Trophoblast cell (in vitro differentiated cells and primary cell): ENCODE measurements at regions not wholly inside any gene's neighbourhood (a gene's known extent, or its start where the extent isn't known, plus 50 kb on each side); places are given as distances from the start of the nearest gene placed in this dataset.

ENCODE experiments used
- DNase-seq, 2 donors: peaks; one replicate each; pipeline ENCODE4 v3.0.0-alpha.2; 2016
- H2AFZ ChIP-seq: 2 replicates; pipeline ENCODE4 v1.6.1; 2013; ENCODE audit warnings: low read length, moderate library complexity, mild to moderate bottlenecking; ENCODE audit not compliant: insufficient read depth, poor library complexity
- H2AK5ac ChIP-seq: 2 replicates; pipeline ENCODE4 v1.6.1; 2013; ENCODE audit warnings: mild to moderate bottlenecking, low read length
- H2BK120ac ChIP-seq: 2 replicates; pipeline ENCODE4 v1.6.1; 2013; ENCODE audit warnings: low read length, mild to moderate bottlenecking, moderate library complexity; ENCODE audit not compliant: insufficient read depth, poor library complexity
- H2BK12ac ChIP-seq: 2 replicates; pipeline ENCODE4 v1.6.1; 2013; ENCODE audit warnings: mild to moderate bottlenecking, low read length, moderate library complexity
- H2BK5ac ChIP-seq: 2 replicates; pipeline ENCODE4 v1.6.1; 2013; ENCODE audit warnings: low read length, low read depth, moderate library complexity, mild to moderate bottlenecking; ENCODE audit not compliant: poor library complexity
- H3K14ac ChIP-seq: 2 replicates; pipeline ENCODE4 v1.6.1; 2013; ENCODE audit warnings: mild to moderate bottlenecking, low read length
- H3K18ac ChIP-seq: 2 replicates; pipeline ENCODE4 v1.6.1; 2013; ENCODE audit warnings: mild to moderate bottlenecking, low read length
- H3K23ac ChIP-seq: 2 replicates; pipeline ENCODE4 v1.6.1; 2013; ENCODE audit warnings: low read length
- H3K27ac ChIP-seq: 2 replicates; pipeline ENCODE4 v1.5.1; 2013; ENCODE audit warnings: low read depth, mild to moderate bottlenecking, inconsistent platforms, low read length, moderate library complexity
- H3K27me3 ChIP-seq: 2 replicates; pipeline ENCODE4 v1.6.1; 2013; ENCODE audit warnings: inconsistent platforms, mild to moderate bottlenecking, low read length, moderate library complexity; ENCODE audit not compliant: insufficient read depth
- H3K36me3 ChIP-seq, 2 experiments: 1 replicate in 1 of 2; 2 replicates in 1 of 2; pipeline ENCODE4 v1.6.1; 2013; ENCODE audit warnings: low read length in 2 of 2, mild to moderate bottlenecking in 2 of 2, moderate library complexity in 1 of 2; ENCODE audit not compliant: insufficient read depth in 2 of 2, control insufficient read depth in 1 of 2
- H3K4ac ChIP-seq: 2 replicates; pipeline ENCODE4 v1.6.1; 2013; ENCODE audit warnings: low read depth, mild to moderate bottlenecking, low read length, moderate library complexity
- H3K4me1 ChIP-seq, 2 experiments: 1 replicate in 1 of 2; 2 replicates in 1 of 2; pipeline ENCODE4 v1.6.1; 2013; ENCODE audit warnings: low read length in 2 of 2, mild to moderate bottlenecking in 2 of 2, moderate library complexity in 1 of 2; ENCODE audit not compliant: insufficient read depth in 2 of 2, control insufficient read depth in 1 of 2
- H3K4me2 ChIP-seq: 2 replicates; pipeline ENCODE4 v1.6.1; 2013; ENCODE audit warnings: inconsistent platforms, mild to moderate bottlenecking, low read length, moderate library complexity
- H3K4me3 ChIP-seq: 2 replicates; pipeline ENCODE4 v1.5.1; 2013; ENCODE audit warnings: mild to moderate bottlenecking, low read depth, low read length, inconsistent platforms
- H3K79me1 ChIP-seq: one replicate; pipeline ENCODE4 v1.6.1; 2013; ENCODE audit warnings: low read length
- H3K79me2 ChIP-seq: 2 replicates; pipeline ENCODE4 v1.6.1; 2013; ENCODE audit warnings: low read length, mild to moderate bottlenecking; ENCODE audit not compliant: control insufficient read depth, insufficient read depth, poor library complexity
- H3K9ac ChIP-seq: 2 replicates; pipeline ENCODE4 v1.6.1; 2013; ENCODE audit warnings: mild to moderate bottlenecking, low read length
- H3K9me3 ChIP-seq: 2 replicates; pipeline ENCODE4 v1.6.1; 2013; ENCODE audit warnings: low read depth, mild to moderate bottlenecking, control low read depth, inconsistent platforms, low read length; ENCODE audit not compliant: insufficient read depth
- H4K12ac ChIP-seq: 2 replicates; pipeline ENCODE4 v1.6.1; 2013; ENCODE audit warnings: low read depth, mild to moderate bottlenecking, low read length, moderate library complexity
- H4K8ac ChIP-seq: 2 replicates; pipeline ENCODE4 v1.6.1; 2013; ENCODE audit warnings: low read depth, mild to moderate bottlenecking, low read length, moderate library complexity
- H4K91ac ChIP-seq: one replicate; pipeline ENCODE4 v1.6.1; 2013; ENCODE audit warnings: low read depth, mild to moderate bottlenecking, low read length, moderate library complexity
- WGBS: extraction: QIAGEN DNeasy Blood & Tissue Kit; methylation state at CpG from one replicate; pipeline ENCODE4 v1.1.7; 2013; ENCODE audit warnings: missing lambda C conversion rate; ENCODE audit not compliant: insufficient read length, insufficient coverage; ENCODE audit errors: extremely low coverage; 5-methylcytosine and 5-hydroxymethylcytosine counted together

GRCh38 chr13:50435011-50435410 lies 408.5 kb downstream of the DLEU7 start:
- Histone ChIP-seq H3K79me1 (no peaks in the 10 kb centered on the region), H3K4me2 (no peak overlapping the region), H4K91ac (no peak overlapping the region), H4K12ac (no peak overlapping the region), H3K79me2 (no peaks in the 10 kb centered on the region), H2BK120ac (no peak overlapping the region), H2AK5ac (no peak overlapping the region), H3K14ac (no peak overlapping the region), H3K4me3 (no peak overlapping the region), H3K4ac (no peak overlapping the region), H3K18ac (no peak overlapping the region), H3K27ac (no peak overlapping the region), H3K4me1 (no peaks in the 10 kb centered on the region), H2AFZ (no peak overlapping the region), H2BK12ac (no peak overlapping the region), H3K9ac (no peak overlapping the region), H4K8ac (no peak overlapping the region), H3K36me3 (no peaks in the 10 kb centered on the region), H2BK5ac (no peak overlapping the region), H3K9me3 (no peaks in the 10 kb centered on the region), H3K23ac (no peak overlapping the region), H3K27me3 (no peaks in the 10 kb centered on the region)
- WGBS: no CpG with 5 or more reads among the region's 2 CpGs
- DNase-seq: no peak

- no peak overlapping the region for H3K14ac ChIP-seq
- no peak overlapping the region for H2BK120ac ChIP-seq
- H3K9ac ChIP-seq: no peak overlapping the region
- H4K12ac ChIP-seq: no peak overlapping the region
- H2AFZ ChIP-seq: no peak overlapping the region
- H3K23ac ChIP-seq: no peak overlapping the region
- no peak overlapping the region for H3K4me3 ChIP-seq
- H3K4ac ChIP-seq: no peak overlapping the region
- no peaks in the 10 kb centered on the region for H3K79me1 ChIP-seq
- no peaks in the 10 kb centered on the region for H3K36me3 ChIP-seq
- no peaks in the 10 kb centered on the region for H3K9me3 ChIP-seq
- no peak overlapping the region for H2BK12ac ChIP-seq
- peak in 1 of 2 donors; percentile 22 for DNase-seq
- no peaks in the 10 kb centered on the region for H3K27me3 ChIP-seq
- no peaks in the 10 kb centered on the region for H3K4me1 ChIP-seq
- no peak overlapping the region for H3K18ac ChIP-seq
- no peak overlapping the region for H4K91ac ChIP-seq
- H2BK5ac ChIP-seq: no peak overlapping the region
- H3K79me2 ChIP-seq: no peaks in the 10 kb centered on the region
- H3K27ac ChIP-seq: no peak overlapping the region
- H4K8ac ChIP-seq: no peak overlapping the region
- H3K4me2 ChIP-seq: no peak overlapping the region
- H2AK5ac ChIP-seq: no peak overlapping the region
- no CpG with 5 or more reads among the region's 1 CpG for WGBS
These were observed 406.2 kb downstream of the DLEU7 start for GRCh38 chr13:50437252-50437651.

GRCh38 chr13:50438351-50438750 lies 405.1 kb downstream of the DLEU7 start:
- Histone ChIP-seq H3K4me2 (no peak overlapping the region), H3K9me3 (no peaks in the 10 kb centered on the region), H4K8ac (no peak overlapping the region), H3K79me2 (no peaks in the 10 kb centered on the region), H2BK12ac (no peak overlapping the region), H3K4ac (no peak overlapping the region), H2AFZ (no peak overlapping the region), H3K4me1 (no peaks in the 10 kb centered on the region), H3K4me3 (no peak overlapping the region), H3K18ac (no peak overlapping the region), H3K27ac (no peak overlapping the region), H4K91ac (no peak overlapping the region), H2AK5ac (no peak overlapping the region), H2BK5ac (no peak overlapping the region), H3K36me3 (no peaks in the 10 kb centered on the region), H3K9ac (no peak overlapping the region), H4K12ac (no peak overlapping the region), H3K79me1 (no peaks in the 10 kb centered on the region), H3K23ac (no peak overlapping the region), H3K27me3 (no peaks in the 10 kb centered on the region), H2BK120ac (no peak overlapping the region), H3K14ac (no peak overlapping the region)
- no CpG with 5 or more reads among the region's 1 CpG for WGBS
- no peak for DNase-seq

GRCh38 chr13:50441130-50441529 lies 402.4 kb downstream of the DLEU7 start:
- no peaks in the 10 kb centered on the region for H3K79me1 ChIP-seq
- no peak overlapping the region for H3K4ac ChIP-seq
- H3K14ac ChIP-seq: no peak overlapping the region
- H3K4me3 ChIP-seq: no peak overlapping the region
- no peak overlapping the region for H3K9ac ChIP-seq
- H3K4me2 ChIP-seq: no peak overlapping the region
- H3K9me3 ChIP-seq: no peaks in the 10 kb centered on the region
- DNase-seq: no peak
- no peaks in the 10 kb centered on the region for H3K4me1 ChIP-seq
- H2BK5ac ChIP-seq: no peak overlapping the region
- H3K79me2 ChIP-seq: no peaks in the 10 kb centered on the region
- H4K8ac ChIP-seq: no peak overlapping the region
- H3K27me3 ChIP-seq: no peaks in the 10 kb centered on the region
- H3K18ac ChIP-seq: no peak overlapping the region
- no peak overlapping the region for H2AK5ac ChIP-seq
- H2BK120ac ChIP-seq: no peak overlapping the region
- H3K27ac ChIP-seq: no peak overlapping the region
- H3K23ac ChIP-seq: no peak overlapping the region
- H2AFZ ChIP-seq: no peak overlapping the region
- WGBS: no CpG with 5 or more reads among the region's 1 CpG
- H3K36me3 ChIP-seq: no peaks in the 10 kb centered on the region
- no peak overlapping the region for H4K91ac ChIP-seq
- no peak overlapping the region for H4K12ac ChIP-seq
- H2BK12ac ChIP-seq: no peak overlapping the region
